ENCODE measurements at regions not wholly inside any gene's neighbourhood (a gene's known extent, or its start where the extent isn't known, plus 50 kb on each side); places are given as distances from the start of the nearest gene placed in this dataset.
"Not testable (repeated sequence)": the region's sequence is repeated elsewhere in the genome, so short reads cannot be mapped to it uniquely, and the experiment has no call there.

DNA sequence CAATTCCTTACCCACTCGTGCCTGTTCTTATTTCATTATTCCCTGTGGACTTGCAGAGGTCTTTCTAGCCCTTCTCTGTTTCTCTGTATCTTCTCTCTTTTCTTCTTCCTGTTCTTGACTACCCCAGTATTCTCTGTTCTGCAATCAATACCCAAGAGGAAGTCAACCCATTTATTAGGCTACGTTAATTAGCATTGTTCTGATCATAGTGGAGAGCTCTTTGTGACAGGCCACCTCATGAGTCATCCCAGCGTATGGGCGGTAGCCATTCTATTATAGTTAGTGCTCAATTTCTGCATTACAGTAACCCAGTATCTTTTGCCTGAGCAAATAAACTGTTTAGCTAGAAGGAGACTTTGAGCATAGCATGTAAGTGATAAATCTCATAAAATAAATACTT is 259.5 kb upstream of the GRM7 start:
- DNase-seq (ENCODE audit: low read depth), result no peak

DNA sequence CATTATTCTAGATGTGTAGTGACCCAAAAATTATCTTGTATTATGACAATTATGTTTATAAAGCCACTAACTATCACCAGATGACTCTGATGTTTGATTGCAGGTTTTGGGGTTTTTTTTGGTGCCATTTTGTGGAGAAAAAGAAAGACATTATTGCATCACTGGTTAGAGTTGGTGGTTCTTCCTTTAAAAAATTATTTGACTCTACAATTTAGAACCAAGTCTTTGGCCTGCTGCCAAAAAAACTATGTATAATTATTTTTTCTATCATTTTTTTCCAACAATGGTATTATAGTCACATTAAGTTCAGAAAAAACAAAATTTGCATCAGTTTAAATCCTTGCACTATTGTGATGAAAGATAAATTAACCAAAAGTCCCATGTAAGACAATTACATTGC is 258.6 kb upstream of the GRM7 start:
- DNase-seq (ENCODE audit: low read depth), result no peak

DNA sequence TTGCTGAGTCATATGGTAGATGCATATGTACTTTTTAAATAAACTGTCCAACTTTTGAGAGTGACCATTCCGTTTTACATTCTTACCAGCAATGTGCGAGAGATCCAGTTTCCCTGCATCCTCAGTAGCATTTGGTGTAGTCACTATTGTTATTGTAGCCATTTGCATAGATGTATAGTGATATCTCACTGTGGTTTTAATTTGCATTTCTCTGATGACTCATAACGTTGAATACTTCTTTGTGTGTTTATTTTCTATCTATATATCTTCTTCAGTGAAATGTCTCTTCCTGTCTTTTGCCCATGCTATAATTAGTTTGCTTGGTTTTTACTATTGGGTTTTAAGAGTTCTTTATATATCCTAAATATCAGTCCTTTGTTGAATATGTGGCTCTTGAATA is 255.7 kb upstream of the GRM7 start:
- no peak for DNase-seq (ENCODE audit: low read depth)

DNA sequence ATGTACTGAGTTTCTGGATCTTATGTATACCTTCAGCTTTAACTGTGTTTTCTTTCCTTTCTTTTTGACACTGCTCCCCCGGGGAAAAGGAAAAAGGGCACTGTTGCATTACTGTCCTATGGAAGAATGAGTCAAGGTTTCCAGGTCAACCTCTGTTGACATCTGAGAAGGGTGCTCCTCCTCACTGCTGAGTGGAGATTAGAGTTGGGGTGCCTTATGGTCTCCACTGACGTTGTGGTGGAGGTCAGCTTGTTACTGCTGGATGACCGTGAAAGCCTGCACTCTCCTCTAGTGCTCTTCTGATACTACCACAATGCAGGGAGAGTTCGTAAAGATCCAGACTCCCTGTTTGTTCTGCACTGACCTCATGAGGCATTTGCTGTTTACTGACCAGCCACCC is 252.1 kb upstream of the GRM7 start:
- DNase-seq (ENCODE audit: low read depth), result no peak

DNA sequence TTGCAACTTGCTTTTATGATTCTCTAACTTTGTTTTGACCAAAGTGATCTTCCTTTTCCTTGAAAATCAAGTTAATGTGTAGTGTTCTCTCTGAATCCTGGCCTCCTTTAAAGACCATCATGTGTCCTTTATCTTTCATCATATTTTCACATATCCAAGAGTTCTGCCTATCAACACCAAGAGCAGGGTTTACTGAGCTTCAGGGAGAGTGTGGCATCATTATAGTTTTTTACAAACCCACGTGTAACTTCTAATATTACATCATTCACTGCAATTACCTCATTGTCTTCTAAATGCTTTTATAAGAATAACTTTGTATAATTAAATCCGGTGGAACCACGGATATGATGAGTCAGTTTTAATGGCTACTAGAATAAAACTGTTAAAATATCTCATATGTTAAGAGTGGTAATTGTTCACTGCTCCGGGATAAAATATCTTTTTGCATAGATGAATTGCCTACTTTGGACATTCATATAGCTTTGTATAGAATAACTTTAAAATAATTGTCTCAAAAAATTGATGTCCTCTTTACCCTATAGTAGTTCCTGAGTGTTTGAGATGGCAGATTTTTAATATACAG is 248.8 kb upstream of the GRM7 start:
- DNase-seq (ENCODE audit: low read depth), result no peak

DNA sequence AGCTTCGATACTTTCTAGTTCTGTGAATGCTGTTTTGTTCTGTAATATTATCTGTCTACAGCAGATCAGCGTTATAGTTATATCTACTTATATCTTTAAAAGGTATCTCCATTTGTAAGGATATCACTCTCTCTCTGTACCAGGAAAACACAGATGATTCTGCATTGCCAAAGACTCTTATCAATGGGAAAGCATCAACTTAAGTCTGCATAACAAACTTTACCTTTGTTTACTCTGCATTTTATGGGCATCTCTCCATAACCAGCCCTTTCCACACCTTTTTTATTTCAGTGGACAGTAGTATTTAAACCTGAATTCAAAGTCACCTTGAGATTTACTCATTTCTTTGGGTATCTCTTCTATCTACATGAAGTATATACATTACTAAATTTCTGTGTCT is 238.7 kb upstream of the GRM7 start:
- DNase-seq (ENCODE audit: low read depth), result no peak

DNA sequence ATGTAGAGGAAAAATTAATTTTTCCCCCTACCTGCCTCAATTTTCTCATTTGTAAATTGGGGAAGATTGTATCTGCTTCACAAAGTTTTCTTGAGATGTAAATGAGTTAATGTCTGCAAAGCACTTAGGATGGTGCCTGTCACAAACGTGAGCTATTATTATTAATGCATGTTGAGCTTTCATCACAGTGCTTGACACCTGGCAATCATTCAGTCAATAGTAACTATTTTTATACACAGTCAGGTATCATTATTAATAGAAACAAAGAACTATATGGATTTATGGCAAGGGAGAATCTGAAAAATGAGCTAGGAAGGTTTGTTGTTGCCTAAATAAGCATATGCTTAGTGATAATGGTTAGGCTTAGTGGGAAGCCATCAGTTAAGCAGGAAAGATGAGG is 238.2 kb upstream of the GRM7 start:
- DNase-seq (ENCODE audit: low read depth), result no peak

DNA sequence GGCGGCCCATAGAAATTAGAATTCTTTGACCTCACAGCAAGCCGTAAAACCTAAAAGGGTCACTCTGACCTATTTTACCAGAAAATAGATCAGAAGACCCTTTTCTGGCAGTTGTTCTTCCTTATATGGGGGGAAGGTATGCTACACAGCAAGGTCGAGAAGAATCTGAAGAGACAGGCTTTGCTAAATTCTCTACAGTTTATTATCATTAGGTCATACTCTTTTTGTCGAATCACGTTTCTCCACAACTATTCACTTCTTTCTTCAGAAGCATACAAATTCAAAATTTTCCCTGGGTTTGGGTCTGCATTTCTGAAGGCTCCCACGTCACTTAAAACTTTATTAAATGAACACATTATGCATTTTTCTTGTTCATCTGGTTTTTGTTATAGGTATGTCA is 229.5 kb upstream of the GRM7 start:
- no peak for DNase-seq (ENCODE audit: low read depth)

DNA sequence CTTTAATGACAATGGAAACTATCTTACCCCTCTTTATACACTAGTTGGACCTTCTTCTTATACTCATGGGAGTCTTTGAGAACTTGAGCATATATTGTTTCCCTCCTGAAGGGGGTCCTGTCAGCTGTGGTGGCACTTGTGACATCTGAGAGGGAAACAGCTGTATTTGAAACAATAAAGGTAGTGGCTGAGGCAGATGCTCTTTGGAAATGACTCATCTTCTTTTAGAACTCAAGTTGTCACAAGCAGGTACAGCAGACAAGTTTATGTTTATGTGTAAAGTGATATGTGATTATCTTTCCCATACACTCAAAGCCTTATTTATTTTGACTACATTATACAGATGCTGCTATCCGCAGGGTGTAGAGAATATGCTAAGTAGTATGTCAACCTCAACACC is 220.0 kb upstream of the GRM7 start:
- no peak for DNase-seq (ENCODE audit: low read depth)

DNA sequence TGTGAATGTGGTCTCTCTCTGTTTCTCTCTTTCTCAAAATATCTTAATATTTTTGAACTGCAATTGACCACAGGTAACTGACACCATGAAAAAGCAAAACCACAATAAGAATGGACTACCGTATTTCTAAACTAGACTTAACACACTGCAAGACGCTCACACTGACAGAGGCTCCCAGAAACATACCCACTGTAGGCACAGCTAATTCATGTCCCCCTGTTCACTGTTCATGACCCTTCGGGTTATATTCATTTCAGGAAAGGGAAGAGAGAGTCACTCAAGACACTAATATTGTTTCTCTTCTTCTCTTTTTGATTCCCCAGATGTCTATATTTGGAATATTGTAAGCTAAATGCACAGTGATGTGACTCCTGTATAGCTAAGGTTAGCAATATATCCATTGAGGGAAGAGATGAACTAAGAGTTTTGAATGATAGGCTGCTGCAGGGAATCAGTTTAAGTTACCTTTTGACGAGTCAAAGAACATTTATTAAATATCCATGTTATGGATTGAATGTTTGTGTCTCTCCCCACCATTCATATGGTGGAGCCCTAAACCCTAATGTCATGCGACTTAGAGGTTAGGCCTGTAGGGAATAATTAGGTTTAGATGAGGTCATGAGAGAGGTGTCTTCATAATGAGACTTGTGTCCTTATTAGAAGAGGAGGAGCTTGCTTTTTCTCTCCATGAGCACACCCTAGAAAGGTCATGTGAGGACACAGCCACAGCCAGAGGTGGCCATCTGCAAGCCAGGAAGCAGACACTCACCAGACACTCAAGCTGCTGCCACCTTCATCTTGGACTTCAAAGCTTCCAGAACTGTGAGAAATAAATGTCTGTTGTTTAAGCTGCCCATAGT is 216.6 kb upstream of the GRM7 start:
- no peak for DNase-seq (ENCODE audit: low read depth)

DNA sequence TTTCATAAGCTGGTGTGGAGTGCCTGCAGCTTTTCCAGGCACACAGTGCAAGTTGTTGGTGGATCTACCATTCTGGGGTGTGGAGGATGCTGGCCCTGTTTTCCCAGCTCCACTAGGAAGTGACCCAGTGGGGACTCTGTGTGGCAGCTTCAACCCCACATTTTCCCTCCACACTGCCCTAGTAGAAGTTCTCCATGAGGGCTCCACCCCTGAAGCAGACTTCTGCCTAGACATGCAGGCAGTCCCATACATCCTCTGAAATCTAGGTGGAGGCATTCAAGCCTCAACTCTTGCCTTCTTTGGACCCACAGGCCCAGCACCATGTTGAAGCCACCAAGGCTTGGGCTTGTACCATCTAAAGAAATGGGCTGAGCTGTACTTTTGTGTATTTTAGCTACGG is 206.2 kb upstream of the GRM7 start:
- DNase-seq (ENCODE audit: low read depth), result no peak

DNA sequence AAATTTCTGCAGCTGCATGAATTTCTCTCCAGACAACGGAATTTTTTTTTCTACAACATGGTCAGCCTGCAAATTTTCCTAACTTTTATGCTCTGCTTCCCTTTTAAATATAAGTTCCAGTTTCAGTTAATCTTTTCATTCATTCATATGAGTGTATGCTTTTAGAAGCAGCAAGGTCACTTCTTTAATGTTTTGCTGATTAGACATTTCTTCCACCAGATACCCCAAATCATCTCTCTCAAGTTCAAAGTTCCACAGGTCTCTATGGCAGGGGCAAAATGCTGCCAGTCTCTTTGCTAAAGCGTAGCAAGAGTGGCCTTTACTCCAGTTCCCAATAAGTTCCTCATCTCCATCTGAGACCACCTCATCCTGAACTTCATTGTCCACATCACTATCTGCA is 205.6 kb upstream of the GRM7 start:
- DNase-seq (ENCODE audit: low read depth), result no peak

DNA sequence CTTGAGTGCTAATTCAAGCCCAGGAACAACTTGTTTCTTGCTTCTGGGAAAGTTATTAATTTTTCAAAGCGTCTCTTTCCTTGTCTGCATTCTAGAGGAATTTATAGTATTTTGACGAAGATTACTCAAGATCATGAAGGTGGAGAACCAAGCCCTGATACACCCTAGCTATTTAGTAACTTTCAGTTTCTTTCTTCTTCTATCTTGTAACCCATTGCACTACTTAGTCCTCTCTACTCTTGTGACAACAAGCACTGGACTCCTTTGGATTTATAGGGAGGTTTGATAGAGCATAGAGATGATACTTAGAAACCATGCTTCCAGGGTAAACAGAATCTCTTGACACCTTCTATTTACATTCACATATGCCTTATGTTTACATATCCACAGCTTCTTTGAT is 203.3 kb upstream of the GRM7 start:
- DNase-seq (ENCODE audit: low read depth), result no peak

DNA sequence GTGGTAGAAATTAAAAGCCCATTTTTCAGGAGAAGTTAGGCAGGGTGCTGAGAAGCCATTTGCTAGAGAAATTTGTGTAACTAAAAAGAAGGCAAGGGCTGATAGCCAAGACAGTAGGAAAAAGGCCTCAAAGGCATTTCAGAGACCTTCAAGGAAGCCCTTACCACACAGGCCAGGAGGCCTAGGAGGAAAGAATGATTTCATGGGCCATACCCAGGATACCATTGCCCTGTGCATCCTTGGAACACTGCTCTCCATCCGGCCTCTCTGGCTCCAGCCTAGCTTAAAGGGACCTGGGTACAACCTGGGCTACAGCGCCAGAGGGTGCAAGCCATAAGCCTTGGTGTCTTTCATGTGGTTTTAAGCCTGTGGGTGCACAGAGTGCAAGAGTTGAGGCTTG is 193.6 kb upstream of the GRM7 start:
- DNase-seq (ENCODE audit: low read depth), result no peak

DNA sequence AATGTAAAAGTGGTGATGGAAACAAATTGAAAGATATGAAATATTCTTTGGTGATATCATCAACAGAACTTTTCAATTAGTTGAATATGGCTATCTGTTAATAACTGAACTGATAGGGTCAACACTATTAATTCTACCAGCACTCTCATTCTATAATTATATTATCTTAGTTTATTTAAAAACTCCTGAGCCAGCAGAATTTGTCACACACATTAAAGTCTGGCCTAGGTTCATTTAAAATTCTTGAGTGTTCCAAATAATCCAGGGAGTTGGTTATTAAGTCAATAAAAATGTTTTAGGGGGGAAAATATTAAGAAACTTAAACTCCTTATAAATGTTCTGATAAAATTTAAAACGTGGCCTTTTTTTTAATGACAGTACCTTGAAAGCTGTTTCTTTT is 189.6 kb upstream of the GRM7 start:
- no peak for DNase-seq (ENCODE audit: low read depth)

DNA sequence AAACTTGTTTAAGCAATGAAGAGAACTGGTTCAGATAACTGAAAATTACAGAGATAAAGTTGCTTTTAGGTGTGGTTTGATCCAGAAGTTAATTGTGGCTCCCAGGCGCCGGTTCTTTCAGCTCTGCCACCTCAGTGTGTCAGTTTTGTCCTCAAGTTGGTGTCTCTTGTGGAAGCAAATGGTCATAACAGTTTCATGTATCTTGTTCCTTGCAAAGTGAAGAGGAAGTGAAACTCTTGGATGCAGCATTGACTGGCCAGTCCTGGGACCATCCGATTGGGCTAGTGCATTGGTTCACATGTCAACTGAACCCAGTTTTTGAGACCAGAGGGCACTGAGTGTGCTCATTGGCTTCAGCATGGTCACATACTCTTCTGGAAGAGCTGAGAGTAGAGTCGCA is 181.4 kb upstream of the GRM7 start:
- DNase-seq (ENCODE audit: low read depth), result no peak

DNA sequence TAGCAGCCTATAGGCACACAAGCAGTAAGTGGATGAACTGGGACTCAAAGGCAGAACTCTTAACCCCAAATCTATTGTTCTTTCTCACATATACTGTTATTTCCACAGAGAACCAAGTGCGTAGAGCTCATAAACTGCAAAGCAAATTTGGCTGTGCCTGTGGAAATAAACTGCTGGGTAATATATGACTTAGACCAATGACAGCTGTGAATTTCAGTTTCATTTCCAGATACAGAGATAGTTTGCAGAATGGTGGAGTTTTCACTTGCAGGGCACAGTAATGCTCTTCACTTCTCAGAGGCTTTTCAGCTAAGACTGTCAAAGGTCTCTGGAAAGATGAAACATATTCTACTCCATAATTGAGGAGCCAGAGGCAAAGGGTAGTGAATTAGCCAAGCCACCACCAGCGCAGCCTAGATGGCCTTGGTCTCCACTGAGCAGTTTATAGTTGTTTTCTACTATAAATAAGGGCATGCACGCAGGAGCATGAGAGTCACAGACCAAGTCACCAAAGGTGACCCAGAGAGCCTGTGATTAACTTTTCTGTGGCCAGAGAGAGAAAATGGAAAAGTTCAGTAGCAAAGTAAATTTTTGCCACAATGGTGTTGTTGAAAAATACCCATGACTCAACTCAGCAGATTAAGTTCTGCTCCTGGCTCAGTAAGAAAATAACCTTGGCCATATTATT is 180.7 kb upstream of the GRM7 start:
- no peak for DNase-seq (ENCODE audit: low read depth)

DNA sequence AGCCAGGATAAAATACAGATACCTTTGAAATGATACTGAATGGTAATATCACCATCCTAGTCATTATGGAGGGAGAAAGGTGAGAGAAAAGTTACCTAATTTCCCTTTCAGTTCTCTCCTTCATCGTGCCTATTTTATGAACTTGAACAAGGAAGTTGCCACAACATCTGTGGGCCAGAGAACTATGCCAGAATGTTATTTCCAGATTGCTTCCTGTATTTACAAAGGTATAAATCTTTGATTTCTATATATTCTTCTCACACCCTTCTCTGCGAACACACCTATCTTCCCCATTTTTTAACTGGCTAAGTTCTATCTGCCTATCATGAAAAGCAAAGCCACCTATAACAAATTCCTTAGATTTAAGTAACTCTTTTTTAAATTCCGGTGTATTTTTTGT is 163.6 kb upstream of the GRM7 start:
- no peak for DNase-seq (ENCODE audit: low read depth)

DNA sequence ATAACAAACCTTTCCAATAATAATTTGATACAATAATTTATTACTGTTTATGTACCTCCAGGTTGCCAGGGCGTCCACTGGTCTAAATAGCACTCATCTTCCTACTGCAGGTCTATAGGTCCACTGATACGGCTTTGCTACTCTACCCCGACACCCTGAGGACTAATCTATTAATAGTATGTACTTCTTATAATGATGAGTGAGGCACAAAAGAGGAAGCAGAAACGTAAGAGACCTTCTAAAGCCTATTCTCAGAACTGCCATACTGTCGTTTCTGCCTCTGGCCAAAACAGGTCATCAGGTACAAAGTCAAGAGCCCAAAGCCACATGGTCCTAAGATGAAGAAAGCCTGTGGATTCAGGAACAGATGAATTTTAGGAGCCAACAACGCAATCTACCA is 163.2 kb upstream of the GRM7 start:
- DNase-seq (ENCODE audit: low read depth), result no peak

DNA sequence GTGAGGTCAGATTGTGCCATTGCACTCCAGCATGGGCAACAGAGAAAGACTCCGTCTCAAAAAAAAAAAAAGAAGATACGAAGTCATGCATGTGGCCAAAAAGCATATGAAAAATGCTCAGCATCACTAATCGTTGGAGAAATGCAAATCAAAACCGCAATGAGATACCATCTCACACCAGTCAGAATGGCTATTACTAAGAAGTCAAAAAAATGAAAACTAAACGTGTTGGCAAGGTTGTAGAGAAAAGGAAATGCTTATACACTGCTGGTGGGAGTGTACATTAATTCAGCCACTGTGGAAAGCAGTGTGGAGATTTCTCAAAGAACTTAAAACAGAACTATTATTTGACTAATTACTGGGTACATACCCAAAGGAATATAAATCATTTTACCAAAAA is 156.1 kb upstream of the GRM7 start:
- DNase-seq (ENCODE audit: low read depth), result not testable (repeated sequence)

DNA sequence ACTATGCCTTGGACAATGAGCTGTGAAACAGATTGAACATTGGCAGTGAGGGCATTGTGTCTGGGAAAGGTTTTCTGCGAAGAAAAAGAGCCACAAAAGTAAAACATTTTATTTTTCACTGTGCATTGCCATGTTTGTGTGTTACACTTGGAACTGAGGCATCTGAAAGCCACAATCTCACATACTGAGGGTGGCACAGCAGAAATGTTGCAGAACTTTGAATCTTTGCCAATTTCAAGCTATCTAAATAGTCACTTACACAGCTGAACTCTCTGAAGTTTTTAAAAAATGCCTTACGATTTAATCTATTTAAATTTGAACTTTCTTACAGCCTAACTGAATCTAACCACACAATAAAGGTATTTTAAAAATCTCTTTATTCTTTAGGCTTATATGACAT is 154.1 kb upstream of the GRM7 start:
- no peak for DNase-seq (ENCODE audit: low read depth)

DNA sequence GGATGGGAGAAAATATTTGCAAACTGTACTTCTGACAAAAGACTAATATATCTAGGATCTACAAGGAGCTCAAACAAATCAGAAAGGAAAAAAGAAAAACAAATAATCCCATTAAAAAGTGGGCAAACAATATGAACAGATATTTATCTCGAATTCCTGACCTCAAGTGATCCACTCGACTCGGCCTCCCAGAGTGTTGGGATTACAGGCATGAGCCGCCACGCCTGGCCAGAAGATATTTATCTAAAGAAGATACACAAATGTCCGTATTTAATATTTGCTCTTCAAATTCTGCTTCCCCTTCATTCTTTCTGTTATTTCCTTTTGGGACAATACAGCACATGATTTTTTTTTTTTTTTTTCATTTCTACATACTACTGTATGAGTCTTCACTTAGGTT is 151.7 kb upstream of the GRM7 start:
- DNase-seq (ENCODE audit: low read depth), result no peak

DNA sequence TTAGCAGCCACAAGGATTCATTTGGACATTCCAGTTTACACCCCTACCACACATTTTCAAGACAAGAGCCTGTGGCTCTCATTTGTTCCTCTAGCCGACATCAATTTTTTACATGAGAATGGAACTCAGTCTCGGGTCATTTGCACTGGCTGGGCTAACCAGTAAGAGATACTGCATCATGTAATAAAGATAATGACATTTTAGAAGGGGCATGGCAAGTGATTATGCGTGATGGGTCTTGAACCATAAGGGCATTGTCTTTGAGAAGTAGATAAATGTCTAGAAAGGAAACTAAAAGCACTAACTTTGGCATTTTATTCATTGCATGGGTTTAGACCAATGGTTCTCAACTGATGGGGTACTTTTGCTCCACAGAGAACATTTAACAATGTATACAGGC is 146.0 kb upstream of the GRM7 start:
- DNase-seq (ENCODE audit: low read depth), result no peak

DNA sequence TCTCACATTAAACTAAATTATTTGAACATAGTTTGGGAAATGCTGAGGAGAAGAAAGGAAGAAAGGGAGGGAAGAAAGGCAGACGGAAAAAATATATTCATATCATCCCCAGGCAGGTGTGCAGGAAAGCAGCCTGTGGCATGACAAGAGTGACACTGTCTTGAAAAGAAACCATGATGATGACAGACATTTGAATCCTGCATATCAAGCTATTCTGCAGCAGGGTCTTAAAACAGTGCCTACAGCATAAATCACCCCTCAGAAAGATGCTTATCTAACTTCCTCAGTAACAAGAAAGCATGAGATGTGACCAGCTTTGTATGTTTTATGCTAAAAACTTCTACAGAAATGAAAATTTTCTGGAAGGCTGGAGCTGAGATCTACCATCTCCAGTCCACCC is 144.5 kb upstream of the GRM7 start:
- no peak for DNase-seq (ENCODE audit: low read depth)

Data from EH (cell line).